ENCODE measurements at regions not wholly inside any gene's neighbourhood (a gene's known extent, or its start where the extent isn't known, plus 50 kb on each side); places are given as distances from the start of the nearest gene placed in this dataset.

- DNase-seq (ENCODE audit: low spot score) (no peak), ATAC-seq (no peak)
- ChIA-PET POLR2A (no interaction called here), CTCF (interaction anchor here (1.1 kb wide), 1 partner anchor 16 kb away, joined by 3 read pairs; no protein-coding TSS in a partner anchor)
- Mint-ChIP-seq H3K36me3 (no peaks in the 10 kb centered on the region), H3K4me3 (no peak overlapping the region), H3K27ac (no peak overlapping the region), H3K4me1 (no peaks in the 10 kb centered on the region), H3K9me3 (0 out of 2 replicates have a peak, but pooled peaks cover 9% of the 10 kb centered on the region), H3K27me3 (ENCODE audit: low read depth) (no peaks in the 10 kb centered on the region)
- TF ChIP-seq PRRX2 (CRISPR knock-in tag; IDR thresholded peaks at IDR 0.05) = no peak
- no peak for TF ChIP-seq ZNF512 (CRISPR knock-in tag; IDR thresholded peaks at IDR 0.05; ENCODE audit: borderline replicate concordance)
- no peak for TF ChIP-seq ZBTB21 (CRISPR knock-in tag; IDR thresholded peaks at IDR 0.05; ENCODE audit: borderline replicate concordance)
- TF ChIP-seq HMGXB4 (CRISPR knock-in tag; IDR thresholded peaks at IDR 0.05) = no peak
- no peak for TF ChIP-seq RELA (CRISPR knock-in tag; IDR thresholded peaks at IDR 0.05; ENCODE audit: borderline replicate concordance)
- TF ChIP-seq IRF1 (CRISPR knock-in tag; IDR thresholded peaks at IDR 0.05) = no peak
- no peak for TF ChIP-seq PREB (CRISPR knock-in tag; IDR thresholded peaks at IDR 0.05; ENCODE audit: borderline replicate concordance)
- TF ChIP-seq ZNF532 (CRISPR knock-in tag; IDR thresholded peaks at IDR 0.05; ENCODE audit: borderline replicate concordance) = no peak
- no peak for TF ChIP-seq USF1 (CRISPR knock-in tag; IDR thresholded peaks at IDR 0.05)
- TF ChIP-seq MXD4 (CRISPR knock-in tag; IDR thresholded peaks at IDR 0.05; ENCODE audit: borderline replicate concordance) = no peak
- no peak for TF ChIP-seq ZNF396 (CRISPR knock-in tag; IDR thresholded peaks at IDR 0.05; ENCODE audit: borderline replicate concordance)
- no peak for TF ChIP-seq ETV6 (CRISPR knock-in tag; IDR thresholded peaks at IDR 0.05)
These were observed 1072.0 kb upstream of the INTU start for GRCh38 chr4:126560794-126561193.

GRCh38 chr4:126563389-126563788, 1069.4 kb upstream of the INTU start:
- Mint-ChIP-seq H3K4me3 (no peak overlapping the region), H3K27me3 (ENCODE audit: low read depth) (no peaks in the 10 kb centered on the region), H3K36me3 (no peaks in the 10 kb centered on the region), H3K9me3 (no peaks in the 10 kb centered on the region), H3K27ac (no peak overlapping the region), H3K4me1 (no peaks in the 10 kb centered on the region)
- no peak for TF ChIP-seq ZBTB43 (CRISPR knock-in tag; IDR thresholded peaks at IDR 0.05)
- TF ChIP-seq CTCF (IDR thresholded peaks at IDR 0.05) = no peak
- no peak for TF ChIP-seq OVOL2 (CRISPR knock-in tag; IDR thresholded peaks at IDR 0.05; ENCODE audit: borderline replicate concordance)
- no peak for TF ChIP-seq ATF1 (CRISPR knock-in tag; IDR thresholded peaks at IDR 0.05)
- no peak for TF ChIP-seq FOXJ3 (CRISPR knock-in tag; IDR thresholded peaks at IDR 0.05; ENCODE audit: borderline replicate concordance)
- no peak for TF ChIP-seq ZNF512 (CRISPR knock-in tag; IDR thresholded peaks at IDR 0.05; ENCODE audit: borderline replicate concordance)
- no peak for TF ChIP-seq RELA (CRISPR knock-in tag; IDR thresholded peaks at IDR 0.05; ENCODE audit: borderline replicate concordance)
- no peak for TF ChIP-seq ZBTB21 (CRISPR knock-in tag; IDR thresholded peaks at IDR 0.05; ENCODE audit: borderline replicate concordance)
- no peak for TF ChIP-seq ELF4 (CRISPR knock-in tag; IDR thresholded peaks at IDR 0.05; ENCODE audit: low read depth)
- no peak for DNase-seq (ENCODE audit: low spot score)
- ATAC-seq = no peak
- ChIA-PET POLR2A (no interaction called here), CTCF (no interaction called here)
